ENCODE measurements at regions not wholly inside any gene's neighbourhood (a gene's known extent, or its start where the extent isn't known, plus 50 kb on each side); places are given as distances from the start of the nearest gene placed in this dataset.

GRCh38 chr6:71410681-71411080 lies 122.1 kb downstream of the OGFRL1 start:
- Histone ChIP-seq H3K27me3 (ENCODE audit: control insufficient read depth, insufficient read depth, low read length) (no peaks in the 10 kb centered on the region), H3K9me3 (ENCODE audit: control insufficient read depth, low read depth, low read length) (no peaks in the 10 kb centered on the region), H3K4me3 (ENCODE audit: low read length) (no peak overlapping the region), H3K27ac (ENCODE audit: low read length) (no peak overlapping the region), H3K9ac (ENCODE audit: low read length) (no peak overlapping the region), H3K36me3 (ENCODE audit: control insufficient read depth, low read depth, low read length) (no peaks in the 10 kb centered on the region), H3K4me1 (ENCODE audit: control insufficient read depth, low read depth, low read length) (peaks cover 14% of the 10 kb centered on the region)

GRCh38 chr6:71411882-71412281 lies 123.3 kb downstream of the OGFRL1 start:
- Histone ChIP-seq H3K4me3 (ENCODE audit: low read length) (no peak overlapping the region), H3K27ac (ENCODE audit: low read length) (no peak overlapping the region), H3K9me3 (ENCODE audit: control insufficient read depth, low read depth, low read length) (no peaks in the 10 kb centered on the region), H3K9ac (ENCODE audit: low read length) (no peak overlapping the region), H3K36me3 (ENCODE audit: control insufficient read depth, low read depth, low read length) (no peaks in the 10 kb centered on the region), H3K27me3 (ENCODE audit: control insufficient read depth, insufficient read depth, low read length) (no peaks in the 10 kb centered on the region), H3K4me1 (ENCODE audit: control insufficient read depth, low read depth, low read length) (peaks cover 8% of the 10 kb centered on the region)

GRCh38 chr6:71412559-71413140 lies 124.0 kb downstream of the OGFRL1 start:
- Histone ChIP-seq H3K9ac (ENCODE audit: low read length) (no peak overlapping the region), H3K4me1 (ENCODE audit: control insufficient read depth, low read depth, low read length) (peaks cover under 1% of the 10 kb centered on the region), H3K4me3 (ENCODE audit: low read length) (no peak overlapping the region), H3K9me3 (ENCODE audit: control insufficient read depth, low read depth, low read length) (no peaks in the 10 kb centered on the region), H3K36me3 (ENCODE audit: control insufficient read depth, low read depth, low read length) (no peaks in the 10 kb centered on the region), H3K27ac (ENCODE audit: low read length) (no peak overlapping the region), H3K27me3 (ENCODE audit: control insufficient read depth, insufficient read depth, low read length) (no peaks in the 10 kb centered on the region)

GRCh38 chr6:71414486-71414885 lies 125.9 kb downstream of the OGFRL1 start:
- Histone ChIP-seq H3K4me1 (ENCODE audit: control insufficient read depth, low read depth, low read length) (peaks cover 4% of the 10 kb centered on the region), H3K9ac (ENCODE audit: low read length) (no peak overlapping the region), H3K9me3 (ENCODE audit: control insufficient read depth, low read depth, low read length) (no peaks in the 10 kb centered on the region), H3K4me3 (ENCODE audit: low read length) (no peak overlapping the region), H3K27me3 (ENCODE audit: control insufficient read depth, insufficient read depth, low read length) (peaks cover 18% of the 10 kb centered on the region), H3K36me3 (ENCODE audit: control insufficient read depth, low read depth, low read length) (no peaks in the 10 kb centered on the region), H3K27ac (ENCODE audit: low read length) (no peak overlapping the region)

GRCh38 chr6:71419217-71420094 lies 130.8 kb downstream of the OGFRL1 start:
- peak overlapping the region; percentile 29 for H3K9ac ChIP-seq (ENCODE audit: low read length)
- H3K27me3 ChIP-seq (ENCODE audit: control insufficient read depth, insufficient read depth, low read length) = peaks cover 28% of the 10 kb centered on the region
- H3K4me1 ChIP-seq (ENCODE audit: control insufficient read depth, low read depth, low read length) = peaks cover 4% of the 10 kb centered on the region
- H3K4me3 ChIP-seq (ENCODE audit: low read length) = peak overlapping the region; percentile 78
- H3K36me3 ChIP-seq (ENCODE audit: control insufficient read depth, low read depth, low read length) = no peaks in the 10 kb centered on the region
- H3K27ac ChIP-seq (ENCODE audit: low read length) = no peak overlapping the region
- no peaks in the 10 kb centered on the region for H3K9me3 ChIP-seq (ENCODE audit: control insufficient read depth, low read depth, low read length)

GRCh38 chr6:71420095-71420692 lies 131.6 kb downstream of the OGFRL1 start:
- Histone ChIP-seq H3K9ac (ENCODE audit: low read length) (peak overlapping the region; percentile 29), H3K27ac (ENCODE audit: low read length) (no peak overlapping the region), H3K27me3 (ENCODE audit: control insufficient read depth, insufficient read depth, low read length) (peaks cover 28% of the 10 kb centered on the region), H3K36me3 (ENCODE audit: control insufficient read depth, low read depth, low read length) (no peaks in the 10 kb centered on the region), H3K4me1 (ENCODE audit: control insufficient read depth, low read depth, low read length) (peaks cover 4% of the 10 kb centered on the region), H3K9me3 (ENCODE audit: control insufficient read depth, low read depth, low read length) (no peaks in the 10 kb centered on the region), H3K4me3 (ENCODE audit: low read length) (peak overlapping the region; percentile 78)

- no peaks in the 10 kb centered on the region for H3K9me3 ChIP-seq (ENCODE audit: control insufficient read depth, low read depth, low read length)
- H3K27ac ChIP-seq (ENCODE audit: low read length) = no peak overlapping the region
- H3K4me1 ChIP-seq (ENCODE audit: control insufficient read depth, low read depth, low read length) = peaks cover 4% of the 10 kb centered on the region
- H3K27me3 ChIP-seq (ENCODE audit: control insufficient read depth, insufficient read depth, low read length) = peaks cover 28% of the 10 kb centered on the region
- peak overlapping the region; percentile 78 for H3K4me3 ChIP-seq (ENCODE audit: low read length)
- peak overlapping the region; percentile 29 for H3K9ac ChIP-seq (ENCODE audit: low read length)
- no peaks in the 10 kb centered on the region for H3K36me3 ChIP-seq (ENCODE audit: control insufficient read depth, low read depth, low read length)
These were observed 132.2 kb downstream of the OGFRL1 start for GRCh38 chr6:71420693-71421328.

GRCh38 chr6:71421611-71422010 lies 133.0 kb downstream of the OGFRL1 start:
- Histone ChIP-seq H3K4me1 (ENCODE audit: control insufficient read depth, low read depth, low read length) (peaks cover 4% of the 10 kb centered on the region), H3K4me3 (ENCODE audit: low read length) (peak overlapping the region; percentile 78), H3K27ac (ENCODE audit: low read length) (no peak overlapping the region), H3K9me3 (ENCODE audit: control insufficient read depth, low read depth, low read length) (no peaks in the 10 kb centered on the region), H3K27me3 (ENCODE audit: control insufficient read depth, insufficient read depth, low read length) (peaks cover 28% of the 10 kb centered on the region), H3K9ac (ENCODE audit: low read length) (no peak overlapping the region), H3K36me3 (ENCODE audit: control insufficient read depth, low read depth, low read length) (no peaks in the 10 kb centered on the region)

GRCh38 chr6:71430018-71430417 lies 141.4 kb downstream of the OGFRL1 start:
- no peaks in the 10 kb centered on the region for H3K4me1 ChIP-seq (ENCODE audit: control insufficient read depth, low read depth, low read length)

GRCh38 chr6:71433441-71433840 lies 144.8 kb downstream of the OGFRL1 start:
- no peak overlapping the region for H3K4me3 ChIP-seq (ENCODE audit: low read length)
- no peaks in the 10 kb centered on the region for H3K27me3 ChIP-seq (ENCODE audit: control insufficient read depth, insufficient read depth, low read length)
- no peak overlapping the region for H3K27ac ChIP-seq (ENCODE audit: low read length)
- H3K36me3 ChIP-seq (ENCODE audit: control insufficient read depth, low read depth, low read length) = no peaks in the 10 kb centered on the region
- no peak overlapping the region for H3K9ac ChIP-seq (ENCODE audit: low read length)
- H3K4me1 ChIP-seq (ENCODE audit: control insufficient read depth, low read depth, low read length) = no peaks in the 10 kb centered on the region
- H3K9me3 ChIP-seq (ENCODE audit: control insufficient read depth, low read depth, low read length) = no peaks in the 10 kb centered on the region

More at GRCh38 chr6:71430018-71430417, 141.4 kb downstream of the OGFRL1 start:
- no peak overlapping the region for H3K27ac ChIP-seq (ENCODE audit: low read length)
- H3K9ac ChIP-seq (ENCODE audit: low read length) = no peak overlapping the region
- H3K9me3 ChIP-seq (ENCODE audit: control insufficient read depth, low read depth, low read length) = no peaks in the 10 kb centered on the region
- no peaks in the 10 kb centered on the region for H3K36me3 ChIP-seq (ENCODE audit: control insufficient read depth, low read depth, low read length)
- no peaks in the 10 kb centered on the region for H3K27me3 ChIP-seq (ENCODE audit: control insufficient read depth, insufficient read depth, low read length)
- no peak overlapping the region for H3K4me3 ChIP-seq (ENCODE audit: low read length)

GRCh38 chr6:71444222-71444621 lies 155.6 kb downstream of the OGFRL1 start:
- Histone ChIP-seq H3K27ac (ENCODE audit: low read length) (no peak overlapping the region), H3K9me3 (ENCODE audit: control insufficient read depth, low read depth, low read length) (no peaks in the 10 kb centered on the region), H3K4me3 (ENCODE audit: low read length) (no peak overlapping the region), H3K9ac (ENCODE audit: low read length) (no peak overlapping the region), H3K27me3 (ENCODE audit: control insufficient read depth, insufficient read depth, low read length) (no peaks in the 10 kb centered on the region), H3K4me1 (ENCODE audit: control insufficient read depth, low read depth, low read length) (no peaks in the 10 kb centered on the region), H3K36me3 (ENCODE audit: control insufficient read depth, low read depth, low read length) (no peaks in the 10 kb centered on the region)

Data from iPS-18a (cell line).